ENCODE measurements at regions not wholly inside any gene's neighbourhood (a gene's known extent, or its start where the extent isn't known, plus 50 kb on each side); places are given as distances from the start of the nearest gene placed in this dataset.

DNA sequence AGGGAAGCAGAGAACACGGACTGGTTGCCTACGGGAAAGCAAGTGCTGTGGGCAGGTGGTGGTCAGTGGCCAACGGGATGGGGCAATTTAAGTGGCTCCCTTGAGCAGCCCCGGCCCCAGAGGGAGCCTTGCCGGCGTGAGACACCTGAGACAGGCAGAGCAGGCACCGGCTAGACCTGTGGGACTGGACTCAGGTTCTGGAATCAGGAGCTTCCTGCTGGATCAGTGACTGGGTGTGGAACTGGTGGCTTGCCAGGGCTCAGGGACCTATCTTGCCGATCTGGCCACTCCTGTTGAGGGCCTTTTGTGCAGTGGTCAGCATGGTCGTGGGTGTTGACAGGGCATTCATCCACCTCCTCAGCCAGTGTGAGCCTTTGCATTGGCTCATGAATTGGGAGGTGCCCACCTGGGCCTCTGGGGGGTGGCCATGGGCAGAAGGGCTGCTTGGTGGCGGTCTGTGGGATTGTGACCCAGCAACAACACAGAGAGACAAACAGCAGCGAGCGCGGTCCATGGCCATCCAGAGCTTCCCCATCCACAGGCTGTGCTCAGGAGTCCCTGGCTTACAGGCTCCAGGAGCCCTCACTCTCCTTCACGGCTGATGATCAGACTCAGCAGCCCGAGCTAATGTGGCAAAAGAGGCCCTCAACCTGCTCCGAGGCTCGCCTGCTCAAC is 85.4 kb upstream of the ZNF516 start:
- no peaks in the 10 kb centered on the region for H3K4me1 Mint-ChIP-seq (ENCODE audit: low read depth)
- H3K36me3 Mint-ChIP-seq (ENCODE audit: low read depth), result no peaks in the 10 kb centered on the region
- no peak overlapping the region for H3K27ac Mint-ChIP-seq
- no peak overlapping the region for H3K4me3 Mint-ChIP-seq
- no peaks in the 10 kb centered on the region for H3K9me3 Mint-ChIP-seq
- H3K27me3 Mint-ChIP-seq (ENCODE audit: low read depth), result peaks cover 36% of the 10 kb centered on the region

- Mint-ChIP-seq H3K4me1 (ENCODE audit: low read depth) (no peaks in the 10 kb centered on the region), H3K36me3 (ENCODE audit: low read depth) (no peaks in the 10 kb centered on the region), H3K4me3 (no peak overlapping the region), H3K27ac (no peak overlapping the region), H3K27me3 (ENCODE audit: low read depth) (peaks cover 43% of the 10 kb centered on the region), H3K9me3 (no peaks in the 10 kb centered on the region)
These were observed 84.3 kb upstream of the ZNF516 start for GRCh38 chr18:76579301-76579695.

- Mint-ChIP-seq H3K36me3 (ENCODE audit: low read depth) (no peaks in the 10 kb centered on the region), H3K27me3 (ENCODE audit: low read depth) (peaks cover 43% of the 10 kb centered on the region), H3K4me1 (ENCODE audit: low read depth) (no peaks in the 10 kb centered on the region), H3K27ac (no peak overlapping the region), H3K9me3 (no peaks in the 10 kb centered on the region), H3K4me3 (no peak overlapping the region)
These were observed 83.7 kb upstream of the ZNF516 start for GRCh38 chr18:76578571-76579300.

DNA sequence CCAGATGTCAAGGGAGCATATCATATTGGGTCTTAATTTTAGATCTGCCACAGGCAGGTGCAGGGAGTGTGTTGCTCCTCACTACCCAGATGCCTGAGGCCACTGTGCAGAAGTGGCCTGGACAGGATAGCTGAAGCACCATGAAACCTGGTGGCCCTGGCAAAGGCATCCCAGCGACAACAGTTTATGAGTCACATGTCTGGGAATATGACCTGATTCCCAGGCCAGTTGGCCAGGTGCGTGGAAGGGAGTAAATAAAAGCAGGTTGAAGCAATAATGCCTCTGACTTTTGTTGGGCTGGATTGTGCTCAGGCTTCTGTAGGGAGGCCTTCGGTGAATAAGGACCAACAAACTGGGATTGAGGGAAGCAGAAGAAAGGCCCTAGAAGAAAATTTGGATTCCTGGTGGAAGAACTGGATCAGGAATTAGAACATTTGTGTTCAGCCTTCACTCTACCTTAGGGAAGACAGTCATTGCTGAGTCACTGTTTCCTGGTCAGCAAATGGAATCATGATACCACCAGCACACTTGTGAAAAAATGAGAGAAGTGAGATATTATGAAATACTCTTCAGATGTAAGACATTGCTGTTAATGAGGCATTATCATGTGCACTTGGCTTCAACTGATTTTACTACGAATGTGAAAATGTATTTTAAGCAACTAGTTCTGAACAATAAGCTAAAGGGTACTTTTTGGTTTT is 78.4 kb upstream of the ZNF516 start:
- Mint-ChIP-seq H3K9me3 (no peaks in the 10 kb centered on the region), H3K4me3 (no peak overlapping the region), H3K27me3 (ENCODE audit: low read depth) (peaks cover 31% of the 10 kb centered on the region), H3K27ac (no peak overlapping the region), H3K4me1 (ENCODE audit: low read depth) (no peaks in the 10 kb centered on the region), H3K36me3 (ENCODE audit: low read depth) (no peaks in the 10 kb centered on the region)

GRCh38 chr18:76572518-76573247 is 77.6 kb upstream of the ZNF516 start:
- no peaks in the 10 kb centered on the region for H3K9me3 Mint-ChIP-seq
- H3K4me3 Mint-ChIP-seq, result no peak overlapping the region
- no peaks in the 10 kb centered on the region for H3K4me1 Mint-ChIP-seq (ENCODE audit: low read depth)
- H3K27ac Mint-ChIP-seq, result no peak overlapping the region
- H3K36me3 Mint-ChIP-seq (ENCODE audit: low read depth), result no peaks in the 10 kb centered on the region
- peaks cover 25% of the 10 kb centered on the region for H3K27me3 Mint-ChIP-seq (ENCODE audit: low read depth)

DNA sequence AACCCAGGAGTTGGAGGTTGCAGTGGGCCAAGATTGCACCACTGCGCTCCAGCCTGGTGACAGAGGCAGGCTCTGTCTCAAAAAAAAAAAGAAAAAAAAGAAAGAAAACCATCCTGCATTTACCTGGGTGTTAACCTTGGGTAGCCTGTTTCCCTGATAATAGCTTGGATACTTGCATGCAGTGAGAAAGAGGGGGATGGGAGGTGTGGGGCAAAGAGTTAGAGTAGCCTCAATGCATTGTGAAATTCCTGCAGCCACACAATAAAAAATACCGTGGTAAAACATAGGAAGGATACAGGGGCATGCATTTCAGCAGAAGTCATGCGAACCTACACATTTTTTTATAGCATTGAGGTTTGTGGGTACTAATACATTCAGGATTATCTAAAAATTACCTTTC is 76.6 kb upstream of the ZNF516 start:
- Mint-ChIP-seq H3K9me3 (no peaks in the 10 kb centered on the region), H3K27me3 (ENCODE audit: low read depth) (peaks cover 22% of the 10 kb centered on the region), H3K36me3 (ENCODE audit: low read depth) (no peaks in the 10 kb centered on the region), H3K4me1 (ENCODE audit: low read depth) (no peaks in the 10 kb centered on the region), H3K4me3 (no peak overlapping the region), H3K27ac (no peak overlapping the region)

- Mint-ChIP-seq H3K27ac (no peak overlapping the region), H3K27me3 (ENCODE audit: low read depth) (peaks cover 16% of the 10 kb centered on the region), H3K36me3 (ENCODE audit: low read depth) (no peaks in the 10 kb centered on the region), H3K4me1 (ENCODE audit: low read depth) (no peaks in the 10 kb centered on the region), H3K9me3 (no peaks in the 10 kb centered on the region), H3K4me3 (no peak overlapping the region)
These were observed 75.8 kb upstream of the ZNF516 start for GRCh38 chr18:76570856-76571255.

DNA sequence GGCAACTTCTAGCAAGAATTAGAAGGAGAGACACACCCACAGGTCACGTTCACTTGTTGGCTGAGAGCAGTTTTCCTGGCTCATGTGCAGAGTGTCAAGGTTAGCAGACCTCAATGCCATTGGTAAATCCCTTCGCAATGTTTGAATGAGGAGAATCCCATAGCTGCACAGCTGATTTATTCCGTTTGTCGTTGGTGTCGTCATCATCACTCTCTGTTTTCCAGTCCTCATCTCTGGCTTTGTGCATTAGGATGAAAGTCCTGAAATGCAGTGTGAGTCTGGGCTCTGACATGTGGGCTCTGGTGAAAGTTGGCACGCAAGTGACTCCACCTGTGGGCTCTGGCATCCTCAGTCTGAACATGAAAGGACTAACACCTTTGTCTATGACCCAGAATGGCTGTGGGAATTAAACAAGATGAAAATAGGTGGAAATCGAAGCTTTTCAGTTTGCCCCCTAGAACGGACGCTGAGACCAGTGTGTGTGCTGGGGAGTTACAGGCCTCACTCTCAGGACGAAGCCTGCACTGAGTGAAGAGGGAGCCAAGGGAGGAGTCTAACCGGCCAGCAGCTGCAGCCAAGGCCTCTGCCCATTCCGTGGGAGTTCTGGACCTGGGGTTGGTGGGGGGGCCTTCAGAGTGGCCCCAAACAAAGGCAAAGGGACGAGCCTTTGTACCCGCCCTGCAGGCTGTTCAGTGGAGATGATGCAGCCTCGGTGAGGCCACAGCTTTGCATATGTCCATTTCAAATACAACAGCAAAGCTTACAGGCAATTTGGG is 74.8 kb upstream of the ZNF516 start:
- no peaks in the 10 kb centered on the region for H3K36me3 Mint-ChIP-seq (ENCODE audit: low read depth)
- H3K4me1 Mint-ChIP-seq (ENCODE audit: low read depth), result no peaks in the 10 kb centered on the region
- peaks cover 15% of the 10 kb centered on the region for H3K27me3 Mint-ChIP-seq (ENCODE audit: low read depth)
- no peak overlapping the region for H3K27ac Mint-ChIP-seq
- no peaks in the 10 kb centered on the region for H3K9me3 Mint-ChIP-seq
- no peak overlapping the region for H3K4me3 Mint-ChIP-seq

GRCh38 chr18:76568731-76569130 is 73.7 kb upstream of the ZNF516 start:
- H3K36me3 Mint-ChIP-seq (ENCODE audit: low read depth), result no peaks in the 10 kb centered on the region
- no peak overlapping the region for H3K27ac Mint-ChIP-seq
- no peaks in the 10 kb centered on the region for H3K9me3 Mint-ChIP-seq
- no peaks in the 10 kb centered on the region for H3K4me1 Mint-ChIP-seq (ENCODE audit: low read depth)
- H3K27me3 Mint-ChIP-seq (ENCODE audit: low read depth), result peaks cover 15% of the 10 kb centered on the region
- H3K4me3 Mint-ChIP-seq, result no peak overlapping the region

DNA sequence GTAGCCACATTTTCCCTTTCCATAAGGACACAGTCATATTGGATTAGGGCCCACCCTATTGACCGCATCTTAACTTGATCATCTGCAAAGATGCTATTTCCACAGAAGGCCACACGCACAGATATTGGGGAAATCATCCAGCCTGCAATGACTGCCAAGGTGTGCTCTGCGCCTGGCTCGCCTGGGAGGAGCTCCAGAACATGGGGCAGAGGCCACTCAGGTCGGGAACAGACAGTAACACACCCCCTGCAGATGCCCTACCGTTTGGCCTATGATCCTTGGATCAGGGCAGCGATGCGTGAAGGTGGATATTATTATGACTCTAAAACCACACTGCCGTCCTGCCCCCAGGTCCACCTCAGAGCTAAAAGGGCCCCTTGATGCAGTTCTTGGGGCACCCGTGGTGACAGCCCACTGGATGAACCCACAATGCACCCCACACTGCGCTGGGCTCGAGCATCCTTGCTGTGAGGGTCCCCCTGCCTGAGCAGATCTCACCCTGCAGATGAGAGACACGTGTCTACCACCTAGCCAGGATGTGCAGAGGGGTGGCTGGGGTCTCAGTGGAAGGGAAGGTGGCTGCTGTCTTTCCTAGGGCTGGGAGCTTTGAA is 72.9 kb upstream of the ZNF516 start:
- H3K27me3 Mint-ChIP-seq (ENCODE audit: low read depth), result peaks cover 15% of the 10 kb centered on the region
- H3K9me3 Mint-ChIP-seq, result no peaks in the 10 kb centered on the region
- no peak overlapping the region for H3K27ac Mint-ChIP-seq
- H3K4me3 Mint-ChIP-seq, result no peak overlapping the region
- no peaks in the 10 kb centered on the region for H3K4me1 Mint-ChIP-seq (ENCODE audit: low read depth)
- no peaks in the 10 kb centered on the region for H3K36me3 Mint-ChIP-seq (ENCODE audit: low read depth)

DNA sequence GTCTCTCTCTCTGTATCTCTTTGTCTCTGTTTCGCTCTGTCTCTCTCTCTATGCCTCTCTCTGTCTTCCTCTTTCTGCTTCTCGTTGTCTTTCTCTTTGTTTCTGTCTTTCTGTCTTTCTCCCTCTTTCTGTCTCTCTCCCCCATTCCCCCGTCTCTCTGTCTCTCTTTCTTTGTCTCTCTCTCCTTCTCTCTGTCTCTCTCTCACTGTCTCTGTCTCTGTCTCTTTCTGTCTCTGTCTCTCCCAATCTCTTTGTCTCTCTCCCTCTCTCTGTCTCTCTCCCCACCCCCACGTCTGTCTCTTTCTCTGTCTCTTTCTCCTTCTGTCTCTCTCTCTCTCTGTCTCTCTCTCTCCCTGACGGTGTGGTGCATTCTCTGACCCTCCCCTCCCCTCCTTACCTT is 71.9 kb upstream of the ZNF516 start:
- Mint-ChIP-seq H3K27ac (no peak overlapping the region), H3K4me1 (ENCODE audit: low read depth) (no peaks in the 10 kb centered on the region), H3K27me3 (ENCODE audit: low read depth) (peaks cover 11% of the 10 kb centered on the region), H3K4me3 (no peak overlapping the region), H3K9me3 (no peaks in the 10 kb centered on the region), H3K36me3 (ENCODE audit: low read depth) (no peaks in the 10 kb centered on the region)

DNA sequence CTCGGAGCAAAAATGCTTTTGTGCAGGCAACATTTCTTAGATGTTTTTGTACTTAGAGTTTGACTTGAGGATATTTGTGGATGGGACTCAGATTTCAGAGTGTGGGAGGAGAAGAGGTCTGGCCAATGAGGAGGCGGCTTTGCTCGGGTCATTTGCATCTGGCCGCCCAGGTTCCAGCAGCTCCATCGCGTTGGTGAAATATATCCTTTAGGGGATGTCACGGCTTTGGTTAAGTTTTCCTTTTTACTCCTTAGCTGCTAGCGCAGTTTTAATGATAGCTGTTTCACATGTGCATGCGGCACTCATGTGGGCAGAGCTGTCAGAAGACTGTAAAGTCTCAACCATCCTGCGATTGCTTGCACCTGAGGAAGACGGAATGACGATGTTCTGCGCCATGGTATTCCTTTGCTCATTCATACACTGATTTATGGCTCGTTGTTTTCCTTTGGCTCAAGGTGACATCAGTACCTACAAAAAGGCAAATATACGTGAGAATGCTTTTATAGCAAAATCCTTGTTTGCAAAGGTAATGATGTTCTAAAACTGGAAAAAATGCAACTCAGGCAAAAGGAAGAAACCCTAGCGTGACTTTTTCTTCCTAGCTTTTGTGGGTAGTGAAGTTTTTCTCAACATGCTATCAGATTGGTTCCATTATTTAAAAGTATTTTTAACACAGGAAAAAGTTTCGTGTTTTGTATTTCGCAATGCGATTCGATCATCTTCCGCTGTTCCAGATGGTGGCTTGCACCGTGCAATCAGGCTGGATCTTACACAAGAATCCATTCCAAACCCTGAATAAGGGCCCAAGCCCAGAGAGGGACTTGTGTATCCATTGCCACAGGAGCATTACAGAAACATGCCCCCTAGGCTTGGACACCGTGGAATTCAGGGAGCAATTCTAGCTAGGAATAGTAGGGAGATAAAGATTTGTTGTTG is 70.5 kb upstream of the ZNF516 start:
- H3K4me1 Mint-ChIP-seq (ENCODE audit: low read depth), result no peaks in the 10 kb centered on the region
- no peak overlapping the region for H3K27ac Mint-ChIP-seq
- H3K27me3 Mint-ChIP-seq (ENCODE audit: low read depth), result peaks cover 11% of the 10 kb centered on the region
- no peaks in the 10 kb centered on the region for H3K9me3 Mint-ChIP-seq
- no peak overlapping the region for H3K4me3 Mint-ChIP-seq
- H3K36me3 Mint-ChIP-seq (ENCODE audit: low read depth), result no peaks in the 10 kb centered on the region

- H3K4me3 Mint-ChIP-seq, result no peak overlapping the region
- no peak overlapping the region for H3K27ac Mint-ChIP-seq
- H3K36me3 Mint-ChIP-seq (ENCODE audit: low read depth), result no peaks in the 10 kb centered on the region
- no peaks in the 10 kb centered on the region for H3K9me3 Mint-ChIP-seq
- H3K4me1 Mint-ChIP-seq (ENCODE audit: low read depth), result no peaks in the 10 kb centered on the region
- H3K27me3 Mint-ChIP-seq (ENCODE audit: low read depth), result peaks cover 11% of the 10 kb centered on the region
These were observed 69.7 kb upstream of the ZNF516 start for GRCh38 chr18:76564655-76565237.
